ENCODE measurements at regions not wholly inside any gene's neighbourhood (a gene's known extent, or its start where the extent isn't known, plus 50 kb on each side); places are given as distances from the start of the nearest gene placed in this dataset.

DNA sequence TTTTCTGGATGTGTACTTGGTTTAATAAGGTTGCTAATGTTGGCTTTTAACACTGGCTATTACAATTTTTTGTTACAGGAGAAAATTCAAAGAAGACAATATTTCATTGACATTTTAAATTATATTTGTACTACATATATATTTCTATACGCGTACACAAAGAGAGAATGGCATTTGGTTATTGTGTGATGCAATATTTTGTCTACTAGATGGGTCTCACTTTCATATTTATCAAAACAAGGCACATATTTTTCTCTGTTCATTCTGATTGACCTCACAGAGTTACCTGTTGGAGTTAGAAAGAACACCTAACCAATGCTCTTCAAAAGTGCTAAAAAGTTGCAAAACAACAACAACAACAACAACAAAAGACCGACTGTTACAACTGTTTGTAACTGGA lies 50.2 kb upstream of the VGLL3 start:
- TF ChIP-seq CTCF (IDR thresholded peaks at IDR 0.05) (no peak), EZH2 (IDR thresholded peaks at IDR 0.05; ENCODE audit: borderline replicate concordance, insufficient read depth, low read depth, low read length, poor library complexity, severe bottlenecking) (no peak)
